C4-2B (cell line): ENCODE measurements at regions not wholly inside any gene's neighbourhood (a gene's known extent, or its start where the extent isn't known, plus 50 kb on each side); places are given as distances from the start of the nearest gene placed in this dataset.

Experiments used
- H3K27ac ChIP-seq: fragments of 450-650 bp; 2 replicates; pipeline ENCODE4 v1.5.1; 2017
- CTCF ChIP-seq: fragments of 450-650 bp; conservative IDR thresholded peaks from 2 replicates; pipeline ENCODE4 v1.5.1; 2017; ENCODE audit warnings: mild to moderate bottlenecking
- ZFX ChIP-seq: fragments of 450-650 bp; IDR thresholded peaks from 2 replicates; pipeline ENCODE4 v1.6.1; 2017

- H3K27ac ChIP-seq = no peak overlapping the region
Measured at GRCh38 chr5:3010301-3010952, 258.9 kb upstream of the IRX2 start.

GRCh38 chr5:3009605-3010004 lies 258.1 kb upstream of the IRX2 start:
- no peak for TF ChIP-seq CTCF
- no peak for TF ChIP-seq ZFX
- no peak overlapping the region for H3K27ac ChIP-seq

More at GRCh38 chr5:3010301-3010952, 258.9 kb upstream of the IRX2 start:
- no peak for TF ChIP-seq CTCF
- TF ChIP-seq ZFX = no peak

DNA sequence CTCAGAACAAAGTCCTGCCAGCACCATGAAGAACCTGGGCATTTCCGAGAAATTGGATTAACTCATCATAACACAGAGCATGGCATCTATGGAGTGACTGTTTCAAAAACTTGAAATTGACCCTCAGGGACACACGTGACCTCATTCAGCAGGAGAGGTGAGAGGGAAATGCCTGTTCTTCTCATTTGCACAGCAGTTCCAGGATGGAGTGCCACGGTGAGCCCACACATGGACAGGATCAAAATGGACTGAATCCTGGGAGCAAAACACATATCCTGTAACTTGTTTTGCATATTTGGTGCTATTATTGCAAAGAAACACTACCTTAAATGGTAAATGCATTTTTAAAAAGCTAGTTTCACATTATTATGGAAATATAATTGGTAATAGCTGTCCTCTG lies 256.1 kb upstream of the IRX2 start:
- no peak overlapping the region for H3K27ac ChIP-seq
- TF ChIP-seq ZFX = no peak
- TF ChIP-seq CTCF = no peak

- TF ChIP-seq CTCF (no peak), ZFX (no peak)
- no peak overlapping the region for H3K27ac ChIP-seq
Measured at GRCh38 chr5:3006961-3007551, 255.6 kb upstream of the IRX2 start.

DNA sequence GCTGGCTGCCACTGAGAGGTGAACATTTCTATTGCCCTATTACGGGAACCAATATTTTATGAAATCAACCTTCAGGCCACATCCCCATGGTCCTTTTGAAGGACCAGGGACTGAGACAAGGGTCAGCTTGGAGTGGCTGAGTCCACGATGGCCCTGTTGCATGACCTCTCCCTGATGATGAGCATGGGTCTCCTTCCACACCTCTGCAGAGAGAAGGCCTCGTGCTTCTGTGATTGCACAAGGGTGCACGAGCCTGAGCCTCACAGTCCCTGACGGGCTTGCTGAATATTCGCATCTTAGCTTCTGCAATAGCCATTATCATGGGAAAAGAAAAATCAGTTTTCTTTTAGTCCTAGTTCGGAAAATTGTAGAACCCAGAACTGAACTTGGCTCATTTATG lies 255.0 kb upstream of the IRX2 start:
- H3K27ac ChIP-seq = no peak overlapping the region
- TF ChIP-seq CTCF = no peak
- no peak for TF ChIP-seq ZFX

DNA sequence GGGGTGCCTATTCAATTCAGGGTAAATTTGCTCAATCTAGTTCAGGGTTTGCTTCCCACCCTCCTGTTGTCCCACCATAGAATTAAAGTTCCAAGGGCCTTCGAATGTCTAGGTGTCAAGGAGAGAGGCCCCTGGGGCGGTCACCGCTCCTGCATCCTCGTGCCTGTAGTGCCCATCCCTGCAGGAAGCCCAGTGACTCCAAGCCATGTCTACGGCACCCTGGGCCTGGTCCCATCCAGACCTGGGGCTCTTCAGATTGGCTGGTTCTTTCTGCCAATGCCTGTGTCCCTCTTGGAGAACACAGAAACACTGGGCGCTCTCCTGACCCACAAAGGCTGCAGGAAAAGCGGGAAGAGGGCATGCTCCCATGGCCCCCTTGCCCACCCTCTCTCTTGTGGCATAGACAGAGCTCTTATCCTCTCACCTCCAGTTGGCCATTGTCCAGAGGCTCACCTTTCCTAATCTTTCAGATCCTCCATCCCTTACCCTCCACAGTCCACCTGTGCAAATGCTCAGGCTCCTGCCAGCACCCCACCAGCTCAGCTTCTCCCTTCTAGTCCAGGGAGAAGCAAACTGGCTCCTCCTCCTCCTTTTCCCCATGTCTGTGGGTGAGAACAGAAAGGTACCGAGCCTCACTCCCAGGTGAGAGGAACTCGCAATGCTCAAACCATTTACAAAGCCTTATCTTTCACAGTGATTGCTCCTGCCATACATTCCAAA lies 253.0 kb upstream of the IRX2 start:
- no peak for TF ChIP-seq CTCF
- TF ChIP-seq ZFX = no peak
- no peak overlapping the region for H3K27ac ChIP-seq

GRCh38 chr5:3002230-3002629 lies 250.8 kb upstream of the IRX2 start:
- H3K27ac ChIP-seq = no peak overlapping the region
- TF ChIP-seq ZFX (no peak), CTCF (no peak)
